ENCODE measurements at regions not wholly inside any gene's neighbourhood (a gene's known extent, or its start where the extent isn't known, plus 50 kb on each side); places are given as distances from the start of the nearest gene placed in this dataset.

DNA sequence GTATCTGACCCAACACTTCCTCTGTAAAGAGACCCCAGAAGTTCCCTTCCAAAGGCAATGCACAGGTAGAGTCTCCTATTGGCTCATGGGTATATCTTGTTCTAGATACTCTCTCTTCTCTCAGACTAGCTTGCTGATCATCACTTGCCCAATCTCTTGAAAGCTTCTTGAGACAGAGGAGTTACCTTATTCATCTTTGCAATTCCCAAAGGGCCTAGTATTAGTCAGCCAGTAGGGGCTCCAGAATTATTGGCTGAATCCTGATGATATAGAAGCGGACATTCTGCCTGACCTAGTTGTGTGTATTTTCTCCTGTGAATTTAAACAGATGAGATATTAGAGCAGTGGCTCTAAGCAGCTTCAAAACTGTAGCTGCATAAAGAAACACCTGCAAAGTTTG, 304.0 kb upstream of the KLF4 start:
- TF ChIP-seq, protein P1, sequence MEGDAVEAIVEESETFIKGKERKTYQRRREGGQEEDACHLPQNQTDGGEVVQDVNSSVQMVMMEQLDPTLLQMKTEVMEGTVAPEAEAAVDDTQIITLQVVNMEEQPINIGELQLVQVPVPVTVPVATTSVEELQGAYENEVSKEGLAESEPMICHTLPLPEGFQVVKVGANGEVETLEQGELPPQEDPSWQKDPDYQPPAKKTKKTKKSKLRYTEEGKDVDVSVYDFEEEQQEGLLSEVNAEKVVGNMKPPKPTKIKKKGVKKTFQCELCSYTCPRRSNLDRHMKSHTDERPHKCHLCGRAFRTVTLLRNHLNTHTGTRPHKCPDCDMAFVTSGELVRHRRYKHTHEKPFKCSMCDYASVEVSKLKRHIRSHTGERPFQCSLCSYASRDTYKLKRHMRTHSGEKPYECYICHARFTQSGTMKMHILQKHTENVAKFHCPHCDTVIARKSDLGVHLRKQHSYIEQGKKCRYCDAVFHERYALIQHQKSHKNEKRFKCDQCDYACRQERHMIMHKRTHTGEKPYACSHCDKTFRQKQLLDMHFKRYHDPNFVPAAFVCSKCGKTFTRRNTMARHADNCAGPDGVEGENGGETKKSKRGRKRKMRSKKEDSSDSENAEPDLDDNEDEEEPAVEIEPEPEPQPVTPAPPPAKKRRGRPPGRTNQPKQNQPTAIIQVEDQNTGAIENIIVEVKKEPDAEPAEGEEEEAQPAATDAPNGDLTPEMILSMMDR (conservative IDR thresholded peaks at IDR 0.05 in 1 of 2, IDR thresholded peaks at IDR 0.05 in 1 of 2; ENCODE audit: extremely low read depth in 1 of 2, insufficient read depth in 1 of 2, low read depth in 1 of 2, low read length in 2 of 2) = no peak
- TF ChIP-seq EZH2 (IDR thresholded peaks at IDR 0.05; ENCODE audit: borderline replicate concordance, low read length) = no peak
